Colon (tissue), 2 donors: ENCODE measurements at regions not wholly inside any gene's neighbourhood (a gene's known extent, or its start where the extent isn't known, plus 50 kb on each side); places are given as distances from the start of the nearest gene placed in this dataset.
A peak's percentile ranks its signal among the peaks of the same experiment; 100 is the strongest.
"Not testable (repeated sequence)": the region's sequence is repeated elsewhere in the genome, so short reads cannot be mapped to it uniquely, and the experiment has no call there.

Source experiments
- FAIRE-seq: peaks from 2 replicates; lab custom pipeline; 2012; peaks lifted over from hg19 to GRCh38; lab: Jason Lieb, UNC
- donor health status: control.
- donor health status: control.

DNA sequence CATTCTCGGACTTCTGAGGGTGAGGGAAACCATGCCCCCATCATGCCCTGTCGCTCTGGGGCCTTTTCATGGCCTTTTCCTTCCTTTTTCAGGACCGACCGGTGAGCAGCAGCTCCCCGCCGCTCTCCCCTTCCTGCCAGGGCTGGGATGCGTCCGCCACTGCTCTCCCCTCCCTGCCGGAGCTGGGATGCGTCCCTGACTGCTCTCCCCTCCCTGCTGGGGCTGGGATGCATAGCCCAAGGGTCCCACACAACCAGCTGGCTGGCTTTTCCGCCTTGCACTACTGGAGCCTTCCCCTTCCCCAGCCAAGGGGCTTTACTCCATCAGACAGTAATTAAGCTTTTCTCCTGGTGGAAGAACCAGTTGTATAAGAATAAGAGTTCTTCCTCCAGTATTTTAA is 129.7 kb upstream of the COBL start:
- no peak for FAIRE-seq

DNA sequence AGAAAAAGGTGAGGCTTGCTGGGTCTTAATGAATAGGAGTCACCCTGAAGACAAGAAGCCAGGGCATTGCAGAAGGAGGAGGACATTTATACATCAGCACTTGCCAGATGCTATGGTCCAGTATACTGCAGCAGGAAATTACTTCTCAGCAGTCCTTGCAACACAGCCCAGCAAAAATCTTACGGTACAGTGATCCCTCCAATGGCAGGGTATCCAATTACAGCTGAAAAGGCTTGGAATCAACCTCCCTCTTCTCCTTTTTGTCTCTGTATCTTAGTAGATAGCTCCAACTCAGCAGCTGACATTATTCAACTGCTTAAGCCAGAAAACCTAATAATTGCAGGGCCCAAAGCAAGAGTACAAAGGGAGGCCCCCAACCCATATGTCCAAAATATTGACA is 128.3 kb upstream of the COBL start:
- no peak for FAIRE-seq

DNA sequence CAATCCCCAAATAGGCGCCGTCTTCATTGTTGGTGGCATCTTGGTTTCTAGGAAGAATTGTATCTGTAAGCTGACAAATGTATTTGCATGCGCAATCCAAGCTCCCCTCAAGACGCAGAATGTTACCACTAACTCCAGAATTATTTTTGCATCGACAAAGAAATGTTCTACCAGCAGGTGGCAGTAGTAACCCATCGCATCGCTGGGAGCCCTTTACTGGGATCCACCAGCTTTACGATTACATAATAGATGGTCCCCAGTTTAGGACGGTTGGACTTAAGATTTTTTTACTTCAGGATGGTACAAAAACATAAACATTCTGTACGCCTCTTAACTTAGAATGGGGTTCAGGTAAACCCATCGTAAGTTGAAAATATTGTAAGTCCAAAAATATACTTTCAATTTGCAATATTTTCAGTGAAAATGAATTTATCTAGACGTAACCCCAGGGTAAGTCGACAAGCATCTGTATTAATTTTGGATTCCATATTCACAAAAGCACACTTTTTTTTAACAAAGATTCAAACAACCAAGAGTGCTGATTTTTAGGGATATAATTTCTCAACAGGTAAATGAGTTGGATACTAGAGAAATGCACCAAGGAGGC is 114.0 kb upstream of the COBL start:
- FAIRE-seq, result peak; percentile 43

DNA sequence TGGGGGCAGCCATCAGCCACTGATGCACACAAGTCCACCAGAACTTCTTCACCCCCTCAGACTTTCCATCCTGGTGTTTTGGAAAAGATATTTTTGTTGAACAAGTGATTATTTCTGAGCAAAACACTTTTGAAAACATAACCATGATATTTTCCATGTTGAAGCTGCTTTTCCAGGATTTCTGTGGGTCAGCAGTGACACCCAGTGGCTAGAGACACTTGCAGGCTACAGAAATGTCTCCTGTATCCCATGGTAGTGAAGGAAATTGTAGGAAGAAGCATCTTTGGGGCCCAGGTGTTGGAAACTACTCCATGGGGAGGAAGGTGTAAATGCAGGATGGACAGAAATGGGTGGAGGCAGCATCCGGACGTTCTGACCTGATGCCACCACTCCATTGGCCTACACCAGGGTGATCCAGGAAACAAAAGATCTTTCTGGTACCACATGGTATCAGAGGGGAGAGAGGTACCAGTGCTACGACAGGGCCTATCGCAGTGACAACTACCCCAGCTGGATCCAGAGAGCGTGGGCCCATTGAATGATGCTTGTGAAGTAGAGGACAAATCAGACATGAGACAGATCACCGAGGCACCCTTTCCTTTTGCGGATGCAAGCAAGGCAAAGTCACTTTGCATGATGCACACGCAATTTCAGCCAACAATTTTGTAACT is 111.7 kb upstream of the COBL start:
- no peak for FAIRE-seq

- FAIRE-seq, result no peak
Measured at GRCh38 chr7:51426163-51426562, 109.6 kb upstream of the COBL start.

GRCh38 chr7:51409934-51410333 is 93.3 kb upstream of the COBL start:
- FAIRE-seq, result not testable (repeated sequence)

DNA sequence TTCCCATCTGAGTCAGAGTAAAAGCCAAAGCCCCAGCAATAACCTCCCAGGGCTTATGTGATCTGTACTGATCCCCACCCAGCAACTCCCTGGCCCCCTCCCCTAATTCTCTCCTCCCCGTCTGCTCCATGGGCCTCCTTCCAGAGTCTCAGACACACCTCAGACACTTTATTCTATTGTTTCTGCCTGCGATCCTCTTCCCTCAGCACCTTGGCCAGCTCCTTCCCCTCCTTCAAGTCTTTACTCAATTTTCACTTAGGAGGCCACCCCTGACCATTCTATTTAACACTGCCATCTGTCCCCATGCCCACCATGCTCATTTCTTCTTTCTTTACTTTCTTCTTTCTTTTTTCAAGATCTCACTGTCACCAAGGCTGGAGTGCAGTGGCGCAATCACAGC is 81.0 kb upstream of the COBL start:
- FAIRE-seq, result not testable (repeated sequence)

DNA sequence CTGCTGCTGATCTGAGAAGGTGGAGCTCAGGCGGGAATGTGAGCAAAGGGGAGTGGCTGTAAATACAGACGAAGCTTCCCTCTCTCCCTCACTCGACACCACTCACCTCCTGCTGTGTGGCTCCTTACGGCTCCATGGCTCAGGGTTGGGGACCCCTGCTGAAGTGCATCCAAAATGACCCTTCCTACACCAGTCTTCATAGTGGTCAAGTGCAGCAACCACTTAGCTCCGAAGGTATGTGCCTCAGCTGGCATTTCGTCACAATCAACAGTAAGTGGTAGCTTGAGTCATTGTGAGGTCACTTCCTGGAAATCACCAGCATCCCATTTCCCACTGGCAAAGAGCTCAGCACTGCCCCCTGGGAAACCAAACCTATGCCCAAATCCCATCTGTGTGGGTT is 76.4 kb upstream of the COBL start:
- not testable (repeated sequence) for FAIRE-seq

- FAIRE-seq, result not testable (repeated sequence)
Measured at GRCh38 chr7:51389952-51390351, 73.3 kb upstream of the COBL start.

- FAIRE-seq, result not testable (repeated sequence)
Measured at GRCh38 chr7:51389216-51389812, 72.7 kb upstream of the COBL start.

- not testable (repeated sequence) for FAIRE-seq
Measured at GRCh38 chr7:51388241-51388640, 71.6 kb upstream of the COBL start.

DNA sequence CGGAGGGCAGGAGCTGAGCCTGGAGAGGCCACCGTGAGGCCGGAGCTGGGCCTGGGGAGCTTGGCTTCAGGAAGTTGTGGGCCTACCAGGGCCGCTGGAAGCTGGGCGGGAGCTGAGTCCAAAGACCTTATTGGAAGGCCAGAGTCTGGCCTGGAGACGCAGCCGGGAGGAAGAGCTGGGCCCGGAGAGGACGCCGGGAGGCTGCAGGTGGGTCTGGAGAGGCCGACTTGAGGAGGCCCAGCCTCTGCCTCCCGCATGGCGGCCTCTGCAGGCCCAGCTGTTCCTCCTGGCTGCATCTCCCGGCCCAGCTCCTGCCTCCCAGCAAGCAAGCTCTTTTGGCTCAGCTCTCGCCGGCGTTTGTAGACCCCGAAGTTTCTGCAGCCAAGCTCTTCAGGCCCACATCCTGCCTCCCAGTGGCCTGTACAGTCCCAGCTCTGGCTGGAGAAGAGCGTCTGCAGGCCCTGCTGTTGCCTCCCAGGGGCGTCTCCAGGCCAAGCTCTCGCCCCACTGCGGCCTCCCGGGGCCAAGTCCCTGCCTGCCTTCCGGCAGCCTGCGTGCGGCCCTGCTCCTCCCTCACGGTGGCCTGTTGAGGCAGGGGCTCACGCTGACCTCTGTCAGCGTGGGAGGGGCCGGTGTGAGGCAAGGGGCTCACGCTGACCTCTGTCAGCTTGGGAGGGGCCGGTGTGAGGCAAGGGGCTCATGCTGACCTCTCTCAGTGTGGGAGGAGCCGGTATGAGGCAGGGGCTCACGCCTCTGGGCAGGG is 70.4 kb upstream of the COBL start:
- FAIRE-seq, result not testable (repeated sequence)

DNA sequence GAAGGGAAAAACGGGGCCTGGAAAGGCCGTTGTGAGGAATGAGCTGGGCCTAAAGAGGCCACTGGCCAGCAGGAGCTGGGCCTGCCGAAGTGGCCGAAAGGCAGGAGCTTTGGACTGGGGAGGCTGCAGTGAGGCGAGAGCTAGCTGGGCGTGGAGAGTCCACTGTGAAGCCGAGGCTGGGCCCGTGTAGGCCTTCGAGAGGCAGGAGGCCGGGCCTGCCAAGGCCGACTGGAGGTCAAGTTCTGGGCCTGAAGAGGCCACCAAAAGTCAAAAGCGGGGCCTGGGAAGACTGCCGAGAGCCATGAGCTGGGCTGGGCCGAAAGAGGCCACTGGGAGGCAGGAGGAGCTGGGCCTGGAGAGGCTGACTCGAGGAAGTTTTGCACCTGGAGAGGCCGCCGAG is 69.6 kb upstream of the COBL start:
- not testable (repeated sequence) for FAIRE-seq

- FAIRE-seq, result not testable (repeated sequence)
Measured at GRCh38 chr7:51382243-51382642, 65.6 kb upstream of the COBL start.

DNA sequence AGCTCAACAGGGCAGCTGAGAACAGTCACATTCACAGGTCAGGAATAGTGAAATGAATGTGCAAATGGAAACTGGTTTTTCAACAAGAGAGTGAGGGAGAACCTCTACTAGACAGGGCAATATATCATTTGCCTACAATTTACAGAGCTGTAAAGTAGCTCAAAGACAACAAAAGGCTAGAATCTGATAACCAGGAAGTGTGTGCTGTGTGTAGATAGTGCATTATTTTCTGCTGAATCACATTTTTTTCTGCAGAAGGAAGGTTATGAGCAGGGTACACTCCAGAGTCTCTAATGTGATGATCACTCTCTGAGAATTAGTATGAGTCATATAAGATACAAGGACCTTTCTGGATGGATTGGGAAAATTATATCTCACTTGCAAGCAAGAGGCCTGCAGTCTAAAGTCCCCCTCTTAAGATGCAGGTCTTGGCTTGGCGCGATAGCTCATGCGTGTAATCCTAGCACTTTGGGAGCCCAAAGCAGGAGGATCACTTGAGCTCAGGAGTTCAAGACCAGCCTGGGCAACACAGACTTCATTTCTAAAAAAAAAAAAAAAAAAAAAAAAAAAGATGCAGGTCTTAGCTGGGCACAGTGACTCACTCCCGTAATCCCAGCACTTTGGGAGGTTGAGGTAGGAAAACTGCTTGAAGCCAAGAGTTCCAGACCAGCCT is 59.9 kb upstream of the COBL start:
- FAIRE-seq, result no peak

DNA sequence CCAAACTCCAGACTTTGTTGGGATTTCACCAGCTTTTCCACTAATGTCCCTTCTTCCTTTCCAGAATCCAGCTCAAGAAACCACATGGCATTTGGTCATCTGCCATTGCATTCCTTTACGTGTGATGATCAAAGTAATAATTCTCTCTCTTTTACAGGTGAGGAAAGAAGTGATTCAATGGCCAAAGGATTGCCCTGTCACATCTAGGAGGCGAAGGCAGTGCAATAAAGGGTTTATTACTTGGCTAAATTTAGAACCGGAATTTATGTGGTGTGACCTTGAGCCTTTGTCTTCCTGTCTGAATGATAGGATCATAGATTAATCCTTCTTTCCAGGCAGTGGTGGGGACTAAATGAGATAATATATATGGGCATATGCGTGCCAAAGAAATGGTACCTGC is 58.3 kb upstream of the COBL start:
- no peak for FAIRE-seq

DNA sequence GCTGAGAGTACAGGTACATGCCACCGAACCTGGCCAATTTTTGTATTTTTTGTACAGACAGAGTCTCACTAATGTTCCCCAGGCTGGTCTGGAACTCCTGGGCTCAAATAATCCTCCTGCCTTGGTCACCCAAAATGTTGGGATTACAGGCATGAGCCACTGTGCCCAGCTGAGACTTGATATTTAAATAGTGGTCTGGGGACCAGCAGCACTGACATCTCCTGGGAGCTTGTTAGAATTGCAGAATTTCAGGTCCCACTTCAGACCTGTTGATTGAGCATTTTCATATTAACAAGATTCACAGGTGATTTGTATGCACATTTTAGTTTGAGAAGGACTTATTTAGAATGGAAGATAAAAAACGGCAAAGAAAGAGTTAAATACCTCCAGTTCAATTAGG is 57.0 kb upstream of the COBL start:
- FAIRE-seq, result not testable (repeated sequence)

DNA sequence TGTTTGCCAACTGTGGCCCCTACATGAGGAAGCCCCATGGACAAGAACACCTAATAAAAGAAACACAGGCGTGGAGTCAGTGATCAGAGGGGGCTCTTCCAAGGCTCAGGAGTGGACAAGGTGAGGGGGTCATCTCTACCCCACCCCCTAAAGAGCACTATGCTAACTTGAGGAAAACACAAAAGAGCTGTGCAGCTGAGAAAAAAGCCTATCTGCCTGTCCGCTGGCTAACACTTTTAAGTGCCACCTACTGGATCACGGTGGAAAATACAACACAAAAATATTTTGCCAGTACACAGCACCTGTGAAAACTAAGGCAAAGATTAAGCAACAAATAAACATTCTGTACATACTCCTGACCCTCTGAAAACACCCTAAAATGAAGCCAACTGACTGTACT is 53.1 kb upstream of the COBL start:
- FAIRE-seq, result no peak

GRCh38 chr7:51369228-51369627 is 52.6 kb upstream of the COBL start:
- not testable (repeated sequence) for FAIRE-seq

- no peak for FAIRE-seq
Measured at GRCh38 chr7:51368334-51368733, 51.7 kb upstream of the COBL start.

GRCh38 chr7:51367614-51367968 is 51.0 kb upstream of the COBL start:
- FAIRE-seq, result no peak

- FAIRE-seq, result no peak
Measured at GRCh38 chr7:51366930-51367613, 50.5 kb upstream of the COBL start.
